ENCODE measurements at regions not wholly inside any gene's neighbourhood (a gene's known extent, or its start where the extent isn't known, plus 50 kb on each side); places are given as distances from the start of the nearest gene placed in this dataset.
A peak's percentile ranks its signal among the peaks of the same experiment; 100 is the strongest.

DNA sequence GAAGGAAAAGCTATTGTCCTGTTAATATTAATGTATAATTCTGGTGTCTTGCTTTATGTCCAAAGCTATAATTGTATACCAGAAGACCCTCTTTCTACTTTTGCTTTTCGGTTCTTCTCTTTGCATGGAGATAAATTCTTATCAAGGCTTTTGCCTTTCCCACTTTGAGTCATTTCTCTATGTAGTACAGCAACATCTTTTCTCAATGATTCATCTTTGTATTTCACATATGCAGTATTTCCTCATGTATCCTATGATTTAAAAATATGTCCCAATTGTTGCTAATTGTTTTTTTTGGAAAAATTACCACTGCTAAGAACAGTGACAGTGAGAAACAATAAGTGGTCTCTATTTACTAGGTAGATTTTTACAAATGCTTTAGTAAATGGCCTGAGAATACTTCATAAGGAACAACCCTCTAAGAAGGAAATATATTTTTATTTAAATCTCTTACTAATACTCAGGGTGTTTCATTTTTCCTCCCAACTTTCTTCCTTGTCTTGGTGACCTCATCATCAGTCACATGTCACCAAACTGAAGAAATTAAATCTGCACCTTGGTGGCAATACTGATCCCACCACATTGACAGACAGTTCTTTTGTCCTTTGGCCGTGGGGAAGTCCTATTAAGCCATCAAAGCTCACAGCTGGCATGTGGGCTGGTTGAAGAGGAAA is 290.6 kb downstream of the SATB1 start:
- no peak for DNase-seq
- Histone ChIP-seq H3K4me1 (no peaks in the 10 kb centered on the region), H3K27me3 (no peaks in the 10 kb centered on the region), H3K36me3 (no peaks in the 10 kb centered on the region), H3K9me3 (no peaks in the 10 kb centered on the region), H3K27ac (no peak overlapping the region), H3K4me3 (no peak overlapping the region)
- no peak for ATAC-seq (ENCODE audit: low FRiP score in 2 of 2)
- WGBS, 2 donors: 61 to 65% methylated on average over 2 of the region's 2 CpGs
- no peak for TF ChIP-seq POLR2AphosphoS5 (IDR thresholded peaks at IDR 0.05)
- TF ChIP-seq EP300 (IDR thresholded peaks at IDR 0.05): no peak
- no peak for TF ChIP-seq CTCF (IDR thresholded peaks at IDR 0.05)
- no peak for TF ChIP-seq POLR2A (IDR thresholded peaks at IDR 0.05)

DNA sequence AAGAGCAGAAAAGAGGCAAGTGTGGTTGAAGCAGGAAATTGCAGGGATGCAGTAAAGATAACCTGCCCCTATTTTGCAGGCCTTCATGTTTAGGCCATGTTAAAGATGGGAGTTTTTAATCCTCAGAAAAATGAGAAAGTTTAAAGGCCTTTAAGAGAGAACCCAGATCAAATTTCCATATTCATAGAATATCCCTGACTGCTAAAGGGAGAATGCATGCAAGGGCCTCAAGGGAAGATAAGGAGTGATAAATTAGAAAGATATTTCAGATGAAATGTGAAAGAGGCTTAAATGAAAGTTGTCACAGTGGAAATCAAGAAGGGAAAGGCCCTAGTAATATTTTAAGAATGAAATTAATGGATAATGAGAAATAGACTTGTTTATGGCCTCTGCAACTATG is 292.1 kb downstream of the SATB1 start:
- no peak overlapping the region for H3K4me3 ChIP-seq
- H3K27ac ChIP-seq: no peak overlapping the region
- no peak for DNase-seq
- H3K36me3 ChIP-seq: no peaks in the 10 kb centered on the region
- TF ChIP-seq POLR2A (IDR thresholded peaks at IDR 0.05) (no peak), CTCF (IDR thresholded peaks at IDR 0.05) (no peak), EP300 (IDR thresholded peaks at IDR 0.05) (no peak), POLR2AphosphoS5 (IDR thresholded peaks at IDR 0.05) (no peak)
- H3K27me3 ChIP-seq: no peaks in the 10 kb centered on the region
- no peaks in the 10 kb centered on the region for H3K9me3 ChIP-seq
- H3K4me1 ChIP-seq: no peaks in the 10 kb centered on the region
- no peak for ATAC-seq (ENCODE audit: low FRiP score in 2 of 2)

DNA sequence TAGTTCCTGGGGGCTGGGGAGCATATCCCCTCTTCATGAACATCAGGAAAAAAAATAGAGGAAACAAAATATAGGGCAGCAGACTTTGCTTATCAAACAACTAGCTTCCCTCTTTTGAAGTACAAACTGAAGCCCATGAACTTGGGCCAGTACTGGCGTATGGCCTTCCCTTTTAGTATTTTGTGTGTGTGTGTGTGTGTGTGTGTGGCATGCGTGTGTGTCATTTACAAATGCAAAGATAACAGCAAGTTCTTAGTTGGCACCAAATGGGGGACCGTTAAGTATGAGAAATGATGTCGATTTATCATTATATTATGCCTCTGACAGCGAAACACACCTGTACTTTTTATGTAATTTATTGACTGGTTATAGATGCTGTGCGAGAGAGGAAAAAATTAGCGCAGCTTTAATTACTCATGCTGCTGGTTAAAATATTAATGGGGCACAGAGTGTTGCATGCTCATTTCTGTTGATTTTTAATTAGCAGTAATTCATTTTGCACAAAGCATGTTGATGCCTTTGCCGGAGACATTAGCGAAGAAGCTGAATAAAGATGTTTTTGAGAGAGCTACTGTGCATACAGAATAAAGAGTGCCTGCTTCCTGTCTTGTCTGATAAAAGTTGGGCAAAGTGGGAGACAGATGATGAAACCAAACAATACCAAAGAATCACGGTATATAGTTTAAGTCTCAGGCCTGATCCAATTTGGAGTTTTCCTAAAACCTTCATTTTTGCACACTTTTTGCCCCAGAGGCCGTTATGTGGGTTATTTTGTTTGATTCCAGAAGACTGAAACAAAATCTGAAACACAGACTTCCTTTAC is 297.1 kb downstream of the SATB1 start:
- TF ChIP-seq POLR2A (IDR thresholded peaks at IDR 0.05) (no peak), POLR2AphosphoS5 (IDR thresholded peaks at IDR 0.05) (no peak), CTCF (IDR thresholded peaks at IDR 0.05) (no peak), EP300 (IDR thresholded peaks at IDR 0.05) (no peak)
- H3K36me3 ChIP-seq: no peaks in the 10 kb centered on the region
- H3K9me3 ChIP-seq: no peaks in the 10 kb centered on the region
- no peak overlapping the region for H3K4me3 ChIP-seq
- H3K27me3 ChIP-seq: no peaks in the 10 kb centered on the region
- DNase-seq (no peak), ATAC-seq (ENCODE audit: low FRiP score in 2 of 2) (no peak)
- no peak overlapping the region for H3K27ac ChIP-seq
- H3K4me1 ChIP-seq: no peaks in the 10 kb centered on the region
- WGBS, 2 donors: 71 to 72% methylated on average over 11 of the region's 11 CpGs

DNA sequence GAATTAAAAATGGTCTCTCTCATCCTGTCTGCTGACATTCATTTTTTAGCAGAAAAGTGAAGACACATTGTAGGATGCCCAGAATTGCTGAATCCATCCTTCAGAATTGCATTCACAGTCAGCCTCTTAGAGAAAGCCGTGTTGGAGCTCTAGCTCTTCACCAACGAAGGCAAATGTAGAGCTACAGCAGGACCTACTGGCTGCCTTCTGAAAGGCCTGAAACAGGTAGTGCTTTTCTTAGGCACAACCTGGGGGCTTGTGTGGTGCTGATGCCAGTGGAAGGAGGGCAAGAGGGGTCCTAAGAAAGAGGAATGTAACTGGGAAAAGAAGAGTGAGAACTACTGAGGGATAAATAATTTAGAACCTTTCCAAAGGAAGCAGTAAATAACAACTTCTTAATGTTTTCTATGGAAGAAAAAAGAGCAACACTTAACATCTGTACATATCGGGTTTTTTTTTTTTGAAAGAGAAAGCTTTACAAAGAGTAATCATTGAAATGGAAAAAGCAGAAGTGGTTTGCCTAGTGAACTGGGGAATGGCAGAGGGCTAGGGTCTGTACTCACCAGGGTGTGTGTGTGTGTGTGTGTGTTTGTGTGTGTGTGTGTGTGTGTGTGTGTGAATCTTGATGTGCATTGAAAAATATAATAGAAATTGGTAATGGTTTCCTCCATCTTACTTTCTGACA is 297.8 kb downstream of the SATB1 start:
- no peaks in the 10 kb centered on the region for H3K27me3 ChIP-seq
- no peak overlapping the region for H3K4me3 ChIP-seq
- H3K9me3 ChIP-seq: no peaks in the 10 kb centered on the region
- H3K27ac ChIP-seq: no peak overlapping the region
- no peaks in the 10 kb centered on the region for H3K36me3 ChIP-seq
- no peaks in the 10 kb centered on the region for H3K4me1 ChIP-seq
- TF ChIP-seq POLR2AphosphoS5 (IDR thresholded peaks at IDR 0.05) (no peak), EP300 (IDR thresholded peaks at IDR 0.05) (no peak), CTCF (IDR thresholded peaks at IDR 0.05) (no peak), POLR2A (IDR thresholded peaks at IDR 0.05) (no peak)
- WGBS, 2 donors: 53 to 57% methylated on average over 3 of the region's 3 CpGs
- ATAC-seq (ENCODE audit: low FRiP score in 2 of 2) (peak in 1 of 2 donors; percentile 31), DNase-seq (no peak)
